ENCODE measurements at regions not wholly inside any gene's neighbourhood (a gene's known extent, or its start where the extent isn't known, plus 50 kb on each side); places are given as distances from the start of the nearest gene placed in this dataset.

DNA sequence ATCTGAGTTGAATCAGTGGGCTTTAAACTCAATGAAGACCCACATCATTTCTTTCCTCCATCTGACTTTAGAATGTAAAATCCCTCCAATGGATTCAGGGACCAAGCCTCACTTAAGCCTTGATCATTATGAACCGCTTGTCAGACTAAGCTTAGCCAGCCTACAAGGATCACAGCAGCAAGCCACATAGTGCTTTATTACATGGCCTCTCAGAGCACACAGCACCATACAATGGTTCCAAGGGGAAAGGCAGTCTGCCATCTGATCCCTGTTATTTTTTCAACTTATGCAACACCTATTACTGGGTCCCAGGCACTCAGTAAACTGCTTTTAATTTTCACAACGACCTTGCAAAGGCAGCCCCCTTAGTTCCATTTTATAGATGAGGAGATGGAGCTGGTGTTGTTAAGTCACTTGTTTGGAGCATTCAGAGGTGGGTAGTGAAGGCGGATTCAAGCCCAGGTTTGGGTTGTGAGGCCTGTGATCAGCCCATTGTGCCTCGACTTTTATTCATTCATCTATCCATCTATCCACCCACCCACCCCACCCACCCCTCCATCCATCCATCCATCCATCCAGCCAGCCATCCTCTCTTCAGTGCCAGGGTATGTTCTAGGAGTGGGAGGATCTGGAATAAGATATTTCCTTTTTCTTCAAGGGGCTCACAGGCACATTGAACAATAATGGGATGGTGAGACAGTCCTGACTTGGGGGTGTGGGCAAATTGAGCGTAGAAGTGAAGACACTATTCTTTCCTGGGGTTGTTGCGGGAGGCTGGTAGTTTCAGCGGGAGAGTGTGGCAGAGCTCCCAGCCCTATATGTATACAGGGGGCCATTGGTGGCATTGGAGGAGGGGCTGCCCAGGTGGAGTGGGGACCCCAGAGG, 141.2 kb downstream of the MYCN start:
- in situ Hi-C loops (cut with MboI; ENCODE audit: low sequenced_read_pairs), result no loop called here

DNA sequence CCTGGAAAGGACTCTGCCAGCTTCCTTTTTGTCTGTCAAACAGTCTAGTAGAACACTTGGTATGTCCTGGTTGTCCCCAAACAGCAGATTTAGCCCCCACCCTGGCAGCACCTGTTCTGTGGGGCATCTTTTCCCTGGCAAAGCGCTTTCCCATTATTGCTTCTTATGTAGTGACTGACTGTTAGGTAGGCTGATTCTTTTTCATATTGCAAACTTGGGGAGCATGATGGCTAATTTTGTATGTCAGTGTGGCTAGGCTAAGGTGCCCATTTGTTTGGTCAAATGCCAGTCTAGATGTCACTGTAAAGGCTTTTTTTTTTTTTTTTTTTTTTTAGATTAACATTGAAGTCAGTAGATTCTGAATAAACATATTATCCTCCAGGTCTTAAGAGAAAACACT, 140.2 kb downstream of the MYCN start:
- in situ Hi-C loops (cut with MboI; ENCODE audit: low sequenced_read_pairs), result no loop called here

DNA sequence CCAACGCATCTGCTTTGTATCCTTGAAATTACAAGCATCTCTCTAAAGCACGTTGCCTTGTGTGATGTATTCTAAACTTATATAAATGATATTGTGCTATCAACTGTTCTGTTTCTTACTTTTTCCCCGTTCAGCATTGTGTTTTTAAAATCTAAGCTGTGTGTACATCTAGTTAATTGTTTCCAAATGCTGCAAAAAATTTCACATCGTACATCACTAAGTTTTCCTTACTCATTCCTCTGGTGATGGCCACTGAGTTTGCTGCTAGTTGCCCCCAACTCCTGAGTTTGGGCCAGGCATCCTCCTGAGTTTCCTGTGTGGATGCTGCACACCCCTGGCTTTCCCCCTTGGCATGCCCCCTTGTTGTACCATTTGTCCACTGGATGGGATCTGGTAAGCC, 139.7 kb downstream of the MYCN start:
- in situ Hi-C loops (cut with MboI; ENCODE audit: low sequenced_read_pairs), result no loop called here

DNA sequence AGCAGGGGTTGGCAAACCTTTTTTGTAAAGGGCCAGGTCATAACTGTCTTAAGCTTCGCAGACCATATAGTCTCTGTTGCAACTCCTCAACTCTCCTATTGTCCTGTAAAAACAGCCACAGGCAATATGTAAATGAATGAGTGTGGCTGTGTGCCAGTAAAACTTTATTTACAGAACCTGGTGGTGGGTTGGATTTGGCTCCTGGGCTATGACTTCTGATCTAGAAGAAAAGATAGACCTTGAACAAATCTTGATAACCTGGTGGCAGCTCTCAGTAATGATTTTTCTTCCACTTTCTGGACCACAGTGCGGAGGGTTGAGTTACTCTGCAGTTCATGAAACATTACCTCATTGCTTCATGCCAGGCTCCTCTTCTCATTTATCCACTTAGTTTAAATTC, 139.3 kb downstream of the MYCN start:
- in situ Hi-C loops (cut with MboI; ENCODE audit: low sequenced_read_pairs), result no loop called here

DNA sequence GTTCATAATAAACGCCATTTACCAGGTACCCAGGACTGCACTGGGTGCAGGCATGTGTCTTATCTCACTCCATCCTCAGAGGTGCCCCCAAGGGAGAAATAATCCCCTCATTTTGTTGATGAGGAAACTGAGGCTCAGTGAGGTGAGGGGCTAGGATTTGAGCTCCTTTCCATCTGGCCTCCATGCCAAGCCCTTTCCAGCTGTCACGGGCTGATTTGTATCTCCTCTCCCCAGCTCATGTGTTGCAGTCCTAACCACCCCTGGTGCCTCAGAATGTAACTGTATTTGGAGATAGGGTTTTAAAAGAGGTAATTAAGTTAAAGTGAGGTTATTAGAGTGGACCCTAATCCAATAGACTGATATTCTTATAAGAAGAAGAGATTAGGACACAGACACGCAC, 137.3 kb downstream of the MYCN start:
- in situ Hi-C loops (cut with MboI; ENCODE audit: low sequenced_read_pairs), result no loop called here

DNA sequence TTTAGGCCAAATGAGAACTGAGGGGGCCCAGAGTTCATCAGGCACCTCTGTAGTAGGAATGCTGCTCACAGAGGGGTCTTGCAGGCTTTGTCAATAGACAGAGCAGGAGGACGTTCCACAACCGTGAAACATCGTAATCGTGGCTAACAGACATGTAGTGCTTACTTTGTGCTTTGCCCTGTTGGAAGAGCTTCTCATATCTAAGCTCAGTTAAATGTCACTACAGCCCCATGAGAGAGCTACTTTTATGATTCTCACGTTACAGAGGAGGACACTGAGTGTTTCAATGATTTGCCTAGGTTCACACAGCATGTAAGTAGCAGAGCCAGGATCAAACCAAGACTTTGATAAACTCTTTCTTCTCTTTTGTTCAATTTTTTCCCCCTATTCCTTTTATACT, 136.6 kb downstream of the MYCN start:
- in situ Hi-C loops (cut with MboI; ENCODE audit: low sequenced_read_pairs), result no loop called here

DNA sequence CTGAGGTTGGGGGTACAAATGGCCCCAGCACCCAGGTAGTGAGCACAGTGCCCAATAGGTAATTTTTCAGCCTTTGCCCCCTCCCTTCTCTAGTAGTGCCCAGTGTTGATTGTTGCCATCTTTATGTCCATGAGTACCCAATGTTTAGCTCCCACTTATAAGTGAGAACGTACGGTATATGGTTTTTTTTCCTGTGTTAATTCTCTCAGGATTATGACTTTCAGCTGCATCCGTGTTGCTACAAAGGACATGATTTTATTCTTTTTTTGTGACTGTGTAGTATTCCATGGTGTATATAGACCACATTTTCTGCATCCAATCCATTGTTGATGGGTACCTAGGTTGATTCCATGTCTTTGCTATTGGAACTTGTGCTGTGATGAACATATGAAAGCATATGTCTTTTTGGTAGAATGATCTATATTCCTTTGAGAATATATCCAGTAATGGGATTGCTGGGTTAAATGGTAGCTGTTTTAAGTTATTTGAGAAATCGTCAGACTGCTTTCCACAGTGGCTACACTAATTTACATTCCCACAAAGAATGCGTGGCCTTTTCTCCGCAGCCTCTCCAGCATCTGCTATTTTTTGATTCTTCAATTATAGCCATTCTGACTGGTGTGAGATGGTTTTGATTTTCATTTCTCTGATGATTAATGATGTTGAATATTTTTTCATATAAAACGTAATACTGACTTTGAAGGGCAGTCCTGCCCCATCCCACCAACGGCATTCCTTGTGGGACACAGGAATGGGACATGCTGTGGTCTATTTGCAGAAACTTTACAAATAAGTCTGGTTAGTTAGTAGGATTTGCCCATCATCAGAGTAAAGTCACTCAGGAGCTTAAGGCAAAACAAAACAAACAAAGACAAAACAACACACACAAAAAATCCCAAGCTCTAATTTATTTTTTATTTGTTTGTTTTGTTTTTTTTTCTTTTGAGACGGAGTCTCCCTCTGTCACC, 135.0 kb downstream of the MYCN start:
- in situ Hi-C loops (cut with MboI; ENCODE audit: low sequenced_read_pairs), result no loop called here

DNA sequence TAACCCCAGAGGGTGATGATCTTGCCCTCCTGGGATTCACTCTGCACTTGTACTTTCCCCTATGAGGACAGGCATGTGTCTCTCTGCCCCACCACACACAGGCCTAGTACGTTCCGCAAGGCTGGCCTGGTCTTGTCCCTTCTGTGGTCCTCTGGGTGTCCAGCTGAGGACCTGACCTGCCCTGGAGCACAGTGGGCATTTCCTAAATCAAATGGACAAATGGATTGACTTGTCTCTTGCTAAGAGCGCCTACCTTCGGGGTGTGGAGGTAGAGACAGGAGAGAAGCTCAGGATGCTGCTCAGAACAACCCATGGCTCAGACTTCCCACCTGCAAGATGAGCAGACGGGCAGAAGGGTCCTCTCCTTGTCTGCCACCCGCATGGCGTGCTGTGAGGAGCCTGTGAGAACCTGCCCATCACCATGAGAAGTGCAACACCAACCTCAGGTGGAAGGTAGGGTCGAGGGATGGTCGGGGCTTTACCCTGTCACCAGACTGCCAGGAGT, 133.6 kb downstream of the MYCN start:
- in situ Hi-C loops (cut with MboI; ENCODE audit: low sequenced_read_pairs), result no loop called here

DNA sequence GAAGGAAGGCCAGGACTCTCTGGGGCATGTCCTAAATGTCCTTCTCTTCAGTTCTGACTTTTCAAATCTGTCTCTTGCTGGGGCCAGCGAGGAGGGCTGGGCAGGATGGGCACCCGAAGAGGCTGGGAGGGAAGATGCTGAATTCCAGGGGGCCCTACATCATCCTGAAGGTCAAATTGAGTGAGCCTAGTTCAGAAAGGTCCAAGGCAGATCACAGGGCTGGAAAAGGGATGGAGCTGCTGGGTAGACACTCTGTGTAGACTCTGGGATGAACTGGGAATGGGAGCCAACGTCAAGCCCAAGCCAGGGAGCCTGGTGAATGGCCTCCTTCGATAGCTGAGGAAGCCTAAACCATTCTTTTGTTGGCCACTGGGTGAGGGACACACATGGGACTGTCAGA, 133.1 kb downstream of the MYCN start:
- in situ Hi-C loops (cut with MboI; ENCODE audit: low sequenced_read_pairs), result no loop called here

DNA sequence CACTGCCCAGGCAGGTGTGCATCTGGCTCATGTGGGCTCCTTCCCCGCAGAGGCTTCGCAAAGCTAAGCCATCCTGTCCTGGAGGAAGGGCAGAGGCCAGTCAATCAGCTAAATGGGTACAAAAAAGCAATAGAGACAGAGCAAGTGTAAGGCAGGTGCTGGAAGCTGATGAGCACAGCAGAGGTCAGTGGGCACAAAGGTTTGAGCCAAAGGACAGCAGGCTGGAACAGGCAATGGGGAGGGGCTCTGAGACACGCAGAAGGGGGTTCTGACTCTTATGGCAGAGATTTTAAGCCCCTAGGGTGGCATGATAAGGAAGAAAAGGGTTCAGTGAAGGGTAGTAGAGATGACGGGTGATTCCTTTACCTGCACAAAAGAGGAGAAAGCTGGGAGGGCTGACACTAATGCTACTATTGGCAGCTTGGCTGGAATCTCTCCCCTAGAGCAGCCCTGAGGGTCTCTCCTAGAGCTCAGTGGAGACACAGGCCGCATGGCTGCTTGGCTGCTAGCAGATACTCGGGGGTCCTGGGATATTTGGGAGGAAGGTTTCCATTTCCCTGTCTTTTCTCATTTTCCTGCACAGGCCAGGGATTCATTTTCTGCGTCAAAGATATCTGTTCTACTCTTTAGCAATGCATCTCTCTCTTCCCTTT, 132.4 kb downstream of the MYCN start:
- in situ Hi-C loops (cut with MboI; ENCODE audit: low sequenced_read_pairs), result no loop called here

DNA sequence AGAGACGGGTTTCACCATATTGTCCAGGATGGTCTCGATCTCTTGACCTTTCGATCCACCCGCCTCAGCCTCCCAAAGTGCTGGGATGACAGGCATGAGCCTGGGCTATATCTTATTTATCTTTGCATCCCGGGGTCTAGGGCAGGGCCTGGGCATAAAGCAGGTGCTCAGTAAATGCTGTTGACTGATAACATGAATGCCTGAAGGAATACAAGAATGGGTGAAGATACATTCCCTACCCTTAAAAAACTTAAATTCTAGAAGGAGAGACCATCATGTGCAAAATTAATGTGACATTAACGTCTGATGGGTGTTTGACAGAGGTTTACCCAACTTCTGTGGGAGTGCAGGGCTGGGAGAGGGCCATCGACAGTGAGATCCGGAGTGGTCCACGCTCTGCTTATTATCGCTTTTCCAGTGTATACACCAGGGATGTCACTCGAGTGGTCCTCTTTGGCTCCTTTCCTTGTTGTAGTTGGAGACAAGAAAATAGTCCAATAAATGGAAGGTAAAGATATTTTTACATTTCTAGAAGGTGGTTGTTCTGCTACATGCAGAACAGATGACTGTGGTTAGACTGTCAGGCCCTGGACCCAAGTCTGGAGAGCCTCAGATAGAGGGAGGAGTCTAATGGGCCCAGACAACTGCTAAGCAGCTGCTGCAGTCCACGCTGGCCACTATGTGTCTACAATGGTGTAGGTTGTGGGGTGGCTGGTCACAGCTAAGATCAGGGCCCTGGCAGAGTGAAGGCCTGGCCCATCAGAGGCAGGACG, 131.7 kb downstream of the MYCN start:
- in situ Hi-C loops (cut with MboI; ENCODE audit: low sequenced_read_pairs), result no loop called here

DNA sequence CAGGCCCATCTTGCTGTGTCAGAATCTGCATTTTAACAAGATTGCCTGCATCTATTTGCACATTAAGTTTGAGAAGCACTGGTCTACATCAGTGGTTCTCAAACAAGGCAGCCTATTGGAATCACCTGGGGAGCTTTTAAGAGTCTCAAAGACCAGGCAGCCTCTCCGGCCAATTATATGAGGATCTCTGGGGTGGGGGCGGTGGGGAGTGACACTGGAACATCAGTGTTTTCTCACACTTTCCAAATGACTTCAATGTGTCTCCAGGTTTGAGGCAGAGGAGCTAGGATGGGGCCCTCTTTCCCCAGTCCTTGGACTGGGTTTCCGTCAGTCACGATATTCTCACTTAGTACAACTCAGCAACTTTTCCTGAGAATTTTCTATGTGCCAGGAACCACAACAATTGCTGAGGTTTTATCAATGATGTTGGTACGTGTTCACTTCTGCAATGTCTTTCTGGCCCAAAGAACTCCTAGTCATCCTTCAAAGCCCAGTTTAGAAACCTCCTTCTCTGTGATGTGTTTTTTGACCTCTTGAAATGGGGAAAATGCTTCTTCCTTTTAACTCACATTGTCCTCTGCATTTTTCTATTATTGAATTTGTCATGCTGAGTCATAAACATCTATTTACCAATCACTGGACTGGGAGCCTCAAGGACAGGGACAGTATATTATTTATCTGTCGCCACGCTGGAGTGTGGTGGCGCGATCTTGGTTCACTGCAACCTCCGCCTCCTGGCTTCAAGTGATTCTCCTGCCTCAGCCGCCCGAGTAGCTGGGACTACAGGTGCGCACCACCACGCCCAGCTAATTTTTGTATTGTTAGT, 130.9 kb downstream of the MYCN start:
- in situ Hi-C loops (cut with MboI; ENCODE audit: low sequenced_read_pairs), result no loop called here

DNA sequence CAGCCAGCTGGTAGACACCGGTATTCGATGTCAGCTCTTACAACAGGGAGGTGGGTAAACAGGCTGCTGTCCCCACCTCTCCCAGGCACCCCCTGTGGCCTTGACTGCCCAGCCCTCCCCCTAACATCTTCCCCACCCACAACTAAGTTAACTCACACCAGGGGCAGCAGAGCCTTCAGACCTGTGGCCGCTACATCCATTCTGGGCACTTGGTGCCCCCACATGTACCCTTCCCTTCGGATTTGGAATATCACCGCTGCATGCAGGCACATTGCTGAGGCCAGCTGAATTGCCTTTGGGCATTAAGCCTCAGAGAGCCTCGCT, 130.3 kb downstream of the MYCN start:
- in situ Hi-C loops (cut with MboI; ENCODE audit: low sequenced_read_pairs), result no loop called here

DNA sequence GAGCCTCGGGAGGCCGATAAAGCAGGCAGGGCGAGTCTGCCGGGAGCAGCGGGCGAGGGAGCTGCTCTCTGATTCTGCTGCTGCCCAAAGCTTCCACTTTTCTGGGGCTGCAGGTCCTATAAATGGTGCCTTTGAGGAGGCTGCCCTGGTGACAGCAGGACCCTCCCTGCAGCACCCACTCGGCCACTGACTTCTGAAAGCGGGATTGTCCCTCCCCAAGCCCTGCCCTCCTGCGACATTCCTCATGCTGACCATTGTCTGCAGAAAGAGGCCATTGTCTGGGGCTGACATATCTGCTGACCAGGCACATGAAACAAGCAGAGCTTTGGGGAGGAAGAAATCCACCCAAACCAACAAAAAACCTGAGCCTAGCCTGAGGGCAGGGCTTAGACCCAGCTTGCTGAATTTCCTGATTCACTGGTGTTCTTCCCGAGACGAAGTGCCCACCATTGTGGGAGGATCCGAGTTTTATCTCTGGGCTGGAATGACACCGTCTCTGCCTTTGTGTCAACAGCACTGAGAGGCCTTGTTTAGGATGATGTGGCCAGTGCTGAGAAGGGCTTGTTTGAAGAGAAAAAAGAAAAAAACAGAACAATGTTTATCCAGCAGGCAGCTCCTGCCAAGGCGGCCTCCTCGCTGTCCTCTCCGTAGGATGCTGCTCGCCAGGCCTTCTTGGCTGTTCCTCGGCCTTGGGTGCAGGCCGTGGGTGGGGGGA, 129.7 kb downstream of the MYCN start:
- in situ Hi-C loops (cut with MboI; ENCODE audit: low sequenced_read_pairs), result no loop called here

DNA sequence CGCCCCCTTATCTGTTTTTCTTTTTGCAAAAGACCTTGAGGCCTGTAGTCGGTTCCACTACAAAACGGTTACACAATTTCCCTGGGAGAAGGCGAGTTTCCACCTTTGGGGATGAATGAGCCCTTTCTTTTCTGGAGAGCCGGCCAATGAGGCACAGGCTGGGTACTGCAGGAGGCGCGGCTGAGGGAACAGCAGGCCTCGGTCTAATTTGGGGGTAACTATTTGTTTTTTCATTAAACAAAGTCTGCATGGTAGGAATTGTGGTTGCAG, 129.2 kb downstream of the MYCN start:
- in situ Hi-C loops (cut with MboI; ENCODE audit: low sequenced_read_pairs), result no loop called here

DNA sequence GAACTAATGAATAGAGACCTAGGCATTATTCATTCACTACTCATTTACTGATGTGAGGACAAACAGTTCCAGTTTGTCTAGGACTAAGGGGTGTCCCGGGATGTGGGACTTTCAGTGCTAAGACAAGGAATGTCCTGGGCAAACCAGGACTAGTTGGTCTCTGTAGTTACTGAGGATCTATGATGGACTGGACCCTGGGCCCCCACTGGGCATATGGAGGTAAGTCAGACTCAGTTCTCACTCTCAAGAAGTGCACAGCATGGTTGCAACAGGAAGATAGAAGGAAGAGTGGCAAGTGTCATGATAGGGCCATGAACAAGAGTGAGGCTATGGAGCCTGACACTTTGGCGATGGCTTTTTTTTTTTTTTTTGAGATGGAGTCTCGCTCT, 128.2 kb downstream of the MYCN start:
- in situ Hi-C loops (cut with MboI; ENCODE audit: low sequenced_read_pairs), result no loop called here

DNA sequence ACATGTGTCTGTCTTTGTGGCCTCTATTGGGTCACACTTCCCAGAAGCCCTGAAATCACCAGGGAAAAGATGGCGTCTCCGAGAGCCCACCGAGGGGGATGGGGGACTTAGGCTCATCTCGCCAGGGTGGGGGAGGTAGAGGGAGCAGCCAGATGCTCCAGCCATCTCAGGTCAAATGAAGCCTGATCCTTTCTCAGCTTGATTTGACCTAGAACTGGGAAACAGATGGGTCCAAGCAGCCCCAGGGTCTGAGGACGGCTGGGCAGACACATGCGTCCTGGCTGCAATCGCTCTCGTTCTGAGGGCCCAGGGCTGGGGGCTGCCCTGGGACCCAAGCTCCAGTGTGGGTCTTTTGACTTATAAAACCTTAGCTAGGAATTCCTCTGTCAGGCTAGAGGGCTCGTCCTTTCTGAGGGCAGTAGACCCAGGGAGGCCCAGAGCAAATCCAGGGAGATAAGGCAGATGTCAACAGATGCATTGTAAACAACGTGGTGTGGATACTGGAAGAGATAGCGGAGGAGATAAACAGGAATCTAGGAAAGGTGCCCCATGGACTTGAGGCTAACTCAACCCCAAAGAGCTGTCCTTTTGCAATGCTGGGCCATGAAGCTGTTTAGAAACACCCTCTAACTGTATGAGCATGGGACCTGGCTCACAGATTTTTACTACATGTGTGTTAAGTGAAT, 127.7 kb downstream of the MYCN start:
- in situ Hi-C loops (cut with MboI; ENCODE audit: low sequenced_read_pairs), result no loop called here

DNA sequence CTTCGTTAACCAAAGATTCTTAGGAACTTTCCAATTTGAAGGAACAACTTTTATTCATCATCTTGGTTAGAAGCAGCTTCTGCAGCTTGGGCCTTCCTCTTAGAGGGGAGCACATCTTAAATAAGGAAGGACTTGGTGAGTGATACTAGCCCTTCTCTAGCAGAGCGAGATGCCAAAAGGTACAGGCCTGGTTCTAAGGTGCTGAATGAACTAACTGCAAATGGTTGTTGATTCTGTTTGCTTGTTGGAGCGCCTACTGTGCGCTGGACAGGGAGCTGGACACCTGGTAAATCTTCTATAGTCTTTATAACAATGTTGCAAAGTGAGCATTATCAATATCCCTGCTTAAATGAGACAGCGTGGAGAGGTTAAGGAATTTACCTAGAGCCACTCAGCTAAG, 127.1 kb downstream of the MYCN start:
- in situ Hi-C loops (cut with MboI; ENCODE audit: low sequenced_read_pairs), result no loop called here

DNA sequence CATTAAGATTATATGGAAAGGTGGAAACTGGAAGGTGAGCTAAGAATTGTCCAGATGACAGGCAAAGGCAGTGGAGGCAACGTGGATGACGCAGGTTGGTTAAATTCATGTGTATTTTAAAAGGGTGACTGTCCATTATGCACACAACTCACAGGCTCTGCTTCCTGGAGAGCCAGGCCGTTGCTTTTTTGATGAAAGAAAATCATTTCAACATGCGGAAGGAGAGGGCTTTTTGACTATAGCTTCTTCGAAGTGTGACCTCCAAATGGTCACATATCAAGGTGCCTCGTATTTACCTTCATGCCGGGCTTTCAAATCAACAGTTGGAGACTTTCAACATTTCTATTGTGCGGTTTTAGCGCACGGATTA, 126.7 kb downstream of the MYCN start:
- in situ Hi-C loops (cut with MboI; ENCODE audit: low sequenced_read_pairs), result no loop called here
